Tibial nerve (tissue), 4 donors: ENCODE measurements at regions not wholly inside any gene's neighbourhood (a gene's known extent, or its start where the extent isn't known, plus 50 kb on each side); places are given as distances from the start of the nearest gene placed in this dataset.
"Not testable (repeated sequence)": the region's sequence is repeated elsewhere in the genome, so short reads cannot be mapped to it uniquely, and the experiment has no call there.

ENCODE experiments used
- DNase-seq, 2 donors: peaks; one replicate each; pipeline ENCODE4 v3.0.0-alpha.2; 2019; ENCODE audit warnings: low spot score in 2 of 2
- H3K27ac ChIP-seq, 4 donors: fragments of 200-600 bp; sonication (generic) in 3 of 4; one replicate each; pipeline ENCODE4 v1.5.1; 2017 to 2019; ENCODE audit warnings: mild to moderate bottlenecking in 1 of 4
- H3K27me3 ChIP-seq, 2 donors: fragments of 200-600 bp; sonication (generic) in 1 of 2; one replicate each; pipeline versions ENCODE4 v1.5.1 to v1.6.0; 2017 to 2019
- H3K36me3 ChIP-seq, 3 donors: fragments of 200-600 bp; sonication (generic); one replicate each; pipeline ENCODE4 v1.5.1; 2018 to 2019
- H3K4me1 ChIP-seq, 4 donors: fragments of 200-600 bp; sonication (generic) in 3 of 4; one replicate each; pipeline ENCODE4 v1.5.1; 2017 to 2019
- H3K4me3 ChIP-seq, 4 donors: fragments of 200-600 bp; sonication (generic) in 3 of 4; one replicate each; pipeline ENCODE4 v1.5.1; 2017 to 2019; ENCODE audit warnings: mild to moderate bottlenecking in 1 of 4, moderate library complexity in 1 of 4
- H3K9me3 ChIP-seq, 4 donors: fragments of 200-600 bp; sonication (generic) in 3 of 4; one replicate each; pipeline ENCODE4 v1.5.1; 2017 to 2019
- CTCF ChIP-seq, 5 experiments: fragments of 200-600 bp in 3 of 5; fragments of 450-650 bp in 2 of 5; sonication (generic) in 3 of 5; IDR thresholded peaks; one replicate each; pipeline ENCODE4 v1.5.1; 2016 to 2019; ENCODE audit warnings: antibody characterized with exemption in 5 of 5, mild to moderate bottlenecking in 3 of 5, moderate library complexity in 2 of 5
- EP300 ChIP-seq, 2 donors: sonication (generic); formaldehyde crosslinking; IDR thresholded peaks; one replicate each; pipeline ENCODE4 v1.6.1; 2017; ENCODE audit warnings: antibody characterized with exemption in 2 of 2, mild to moderate bottlenecking in 1 of 2
- POLR2A ChIP-seq, 2 donors: fragments of 450-650 bp; IDR thresholded peaks; one replicate each; pipeline ENCODE4 v1.6.1; 2017; ENCODE audit warnings: antibody characterized with exemption in 2 of 2, mild to moderate bottlenecking in 2 of 2, moderate library complexity in 2 of 2
- WGBS, 2 donors: methylation state at CpG; one replicate each; pipeline ENCODE4 v1.1.5; 2018; 5-methylcytosine and 5-hydroxymethylcytosine counted together

GRCh38 chr3:109985943-109986555 is 648.7 kb upstream of the DPPA4 start:
- H3K9me3 ChIP-seq = no peaks in the 10 kb centered on the region
- TF ChIP-seq POLR2A (IDR thresholded peaks at IDR 0.05) (no peak), CTCF (IDR thresholded peaks at IDR 0.05) (no peak), EP300 (IDR thresholded peaks at IDR 0.05) (no peak)
- H3K27me3 ChIP-seq = no peaks in the 10 kb centered on the region
- no peak overlapping the region for H3K4me3 ChIP-seq
- H3K27ac ChIP-seq = no peak overlapping the region
- 88 to 93% methylated on average over 1 of the region's 1 CpG for WGBS, 2 donors
- no peaks in the 10 kb centered on the region for H3K4me1 ChIP-seq
- H3K36me3 ChIP-seq = no peaks in the 10 kb centered on the region
- DNase-seq = no peak

- Histone ChIP-seq H3K9me3 (no peaks in the 10 kb centered on the region), H3K4me1 (no peaks in the 10 kb centered on the region), H3K36me3 (no peaks in the 10 kb centered on the region), H3K27ac (no peak overlapping the region), H3K4me3 (no peak overlapping the region), H3K27me3 (no peaks in the 10 kb centered on the region)
- WGBS, 2 donors = 84 to 87% methylated on average over 9 of the region's 9 CpGs
- DNase-seq = no peak
- TF ChIP-seq CTCF (IDR thresholded peaks at IDR 0.05) (no peak), POLR2A (IDR thresholded peaks at IDR 0.05) (no peak), EP300 (IDR thresholded peaks at IDR 0.05) (no peak)
Observed at GRCh38 chr3:109994853-109995252, 657.5 kb upstream of the DPPA4 start.

GRCh38 chr3:109995377-109995776 is 658.0 kb upstream of the DPPA4 start:
- TF ChIP-seq EP300 (IDR thresholded peaks at IDR 0.05) = no peak
- no peak for TF ChIP-seq POLR2A (IDR thresholded peaks at IDR 0.05)
- no peak for TF ChIP-seq CTCF (IDR thresholded peaks at IDR 0.05)
- no peak for DNase-seq
- H3K4me3 ChIP-seq = no peak overlapping the region
- no peaks in the 10 kb centered on the region for H3K36me3 ChIP-seq
- no peak overlapping the region for H3K27ac ChIP-seq
- H3K4me1 ChIP-seq = no peaks in the 10 kb centered on the region
- no peaks in the 10 kb centered on the region for H3K9me3 ChIP-seq
- no peaks in the 10 kb centered on the region for H3K27me3 ChIP-seq

- not testable (repeated sequence) for H3K9me3 ChIP-seq, H3K27me3 ChIP-seq, H3K27ac ChIP-seq, H3K36me3 ChIP-seq, H3K4me1 ChIP-seq, DNase-seq, H3K4me3 ChIP-seq
- WGBS, 2 donors = 96 to 98% methylated on average over 4 of the region's 4 CpGs
Observed at GRCh38 chr3:110001905-110002304, 664.6 kb upstream of the DPPA4 start.

GRCh38 chr3:110006913-110007312 is 669.6 kb upstream of the DPPA4 start:
- TF ChIP-seq EP300 (IDR thresholded peaks at IDR 0.05) (no peak), POLR2A (IDR thresholded peaks at IDR 0.05) (no peak), CTCF (IDR thresholded peaks at IDR 0.05) (no peak)
- no peak for DNase-seq
- Histone ChIP-seq H3K27me3 (no peaks in the 10 kb centered on the region), H3K4me1 (no peaks in the 10 kb centered on the region), H3K9me3 (no peaks in the 10 kb centered on the region), H3K27ac (no peak overlapping the region), H3K4me3 (no peak overlapping the region), H3K36me3 (no peaks in the 10 kb centered on the region)
- 44 to 52% methylated on average over 3 of the region's 3 CpGs for WGBS, 2 donors
